ENCODE measurements at regions not wholly inside any gene's neighbourhood (a gene's known extent, or its start where the extent isn't known, plus 50 kb on each side); places are given as distances from the start of the nearest gene placed in this dataset.

DNA sequence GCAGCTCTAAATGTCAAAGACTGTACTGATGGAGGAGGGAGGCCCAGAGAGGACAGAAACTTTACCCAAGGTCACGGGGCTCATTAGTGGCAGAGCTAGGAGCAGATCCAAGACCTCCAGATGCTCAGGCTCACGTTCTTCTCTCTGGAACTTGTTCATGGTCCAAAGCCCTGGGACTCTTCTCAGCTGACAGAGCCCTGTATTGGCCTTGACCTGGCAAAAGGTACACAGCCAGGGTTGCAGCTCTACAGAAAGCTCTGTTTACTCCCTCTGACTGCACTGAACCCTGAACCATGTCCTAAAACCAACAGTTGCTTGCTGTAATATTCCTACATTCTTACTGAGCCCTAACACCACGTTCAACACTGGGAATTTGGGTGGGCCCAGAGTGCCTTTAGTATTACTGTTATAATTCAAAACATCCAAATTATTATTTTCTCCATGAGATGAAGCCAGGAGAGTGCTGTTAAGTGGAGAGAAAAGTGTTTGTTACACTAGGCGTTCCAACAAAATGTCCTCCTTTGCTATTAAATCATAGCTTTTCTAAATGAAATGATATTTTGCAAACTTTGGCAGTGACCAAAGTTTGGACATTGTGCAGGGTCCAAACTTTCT is 602.4 kb upstream of the CLINT1 start:
- Mint-ChIP-seq H3K36me3 (ENCODE audit: low read depth) (no peaks in the 10 kb centered on the region), H3K27me3 (no peaks in the 10 kb centered on the region), H3K27ac (no peak overlapping the region), H3K4me3 (no peak overlapping the region), H3K4me1 (ENCODE audit: low read depth) (no peaks in the 10 kb centered on the region), H3K9me3 (no peaks in the 10 kb centered on the region)
- DNase-seq, result no peak
- ATAC-seq (ENCODE audit: poor library complexity), result no peak
- Histone ChIP-seq H3K4me3 (ENCODE audit: low read length) (no peak overlapping the region), H3K27me3 (ENCODE audit: control insufficient read depth in 1 of 2, insufficient read depth in 2 of 2, low read length in 2 of 2) (no peaks in the 10 kb centered on the region), H3K36me3 (ENCODE audit: insufficient read depth, low read length) (no peaks in the 10 kb centered on the region), H3K9me3 (ENCODE audit: control insufficient read depth in 1 of 2, insufficient read depth in 1 of 2, low read length in 2 of 2) (no peaks in the 10 kb centered on the region), H3K27ac (ENCODE audit: low read depth in 1 of 2, low read length in 2 of 2) (no peak overlapping the region), H3K4me1 (ENCODE audit: insufficient read depth, low read length) (no peaks in the 10 kb centered on the region)
- ChIA-PET POLR2A (no interaction called here), CTCF (no interaction called here)
- intact Hi-C loops (cut with DNase I, micrococcal nuclease), result no loop called here
- TF ChIP-seq, protein P1, sequence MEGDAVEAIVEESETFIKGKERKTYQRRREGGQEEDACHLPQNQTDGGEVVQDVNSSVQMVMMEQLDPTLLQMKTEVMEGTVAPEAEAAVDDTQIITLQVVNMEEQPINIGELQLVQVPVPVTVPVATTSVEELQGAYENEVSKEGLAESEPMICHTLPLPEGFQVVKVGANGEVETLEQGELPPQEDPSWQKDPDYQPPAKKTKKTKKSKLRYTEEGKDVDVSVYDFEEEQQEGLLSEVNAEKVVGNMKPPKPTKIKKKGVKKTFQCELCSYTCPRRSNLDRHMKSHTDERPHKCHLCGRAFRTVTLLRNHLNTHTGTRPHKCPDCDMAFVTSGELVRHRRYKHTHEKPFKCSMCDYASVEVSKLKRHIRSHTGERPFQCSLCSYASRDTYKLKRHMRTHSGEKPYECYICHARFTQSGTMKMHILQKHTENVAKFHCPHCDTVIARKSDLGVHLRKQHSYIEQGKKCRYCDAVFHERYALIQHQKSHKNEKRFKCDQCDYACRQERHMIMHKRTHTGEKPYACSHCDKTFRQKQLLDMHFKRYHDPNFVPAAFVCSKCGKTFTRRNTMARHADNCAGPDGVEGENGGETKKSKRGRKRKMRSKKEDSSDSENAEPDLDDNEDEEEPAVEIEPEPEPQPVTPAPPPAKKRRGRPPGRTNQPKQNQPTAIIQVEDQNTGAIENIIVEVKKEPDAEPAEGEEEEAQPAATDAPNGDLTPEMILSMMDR (IDR thresholded peaks at IDR 0.05), result no peak

DNA sequence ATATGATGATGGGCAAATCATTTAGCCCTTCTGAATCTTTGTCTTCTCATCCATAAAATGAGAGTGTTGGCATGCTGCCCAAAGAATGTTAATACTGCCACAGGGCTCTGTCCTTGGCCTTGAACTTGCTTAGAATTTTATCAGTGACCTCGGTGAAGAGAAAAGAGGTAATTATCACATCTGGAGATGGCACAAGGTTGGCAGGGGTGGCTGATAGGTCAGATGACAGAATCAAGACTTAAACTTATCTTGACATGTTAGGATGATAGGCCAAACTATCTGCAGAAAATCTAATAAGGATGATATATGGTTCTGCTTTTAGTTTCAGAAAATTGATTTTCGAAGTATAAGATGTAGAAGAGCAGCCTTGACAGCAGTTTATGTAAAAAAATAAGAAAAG is 599.1 kb upstream of the CLINT1 start:
- no peaks in the 10 kb centered on the region for H3K36me3 ChIP-seq (ENCODE audit: insufficient read depth, low read length)
- POLR2A ChIA-PET, result no interaction called here

DNA sequence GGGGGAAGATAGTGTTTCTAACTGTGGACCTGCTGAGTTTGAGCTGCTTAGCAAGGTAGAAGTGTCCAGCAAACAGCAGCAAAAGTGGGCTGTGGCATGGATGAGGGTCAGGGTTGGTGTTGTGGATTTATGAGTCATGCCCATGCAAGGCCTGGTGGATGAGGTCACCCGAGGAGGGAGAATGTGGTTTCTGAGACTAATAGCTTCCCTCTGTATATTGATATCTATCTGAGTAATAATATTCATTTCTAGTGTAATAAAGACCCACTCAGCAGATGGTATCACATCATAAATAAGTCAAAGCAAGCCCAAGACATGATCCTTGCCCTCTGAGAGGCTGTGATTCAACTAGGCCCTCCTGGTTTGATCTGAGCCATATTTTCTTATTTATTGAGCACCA is 597.8 kb upstream of the CLINT1 start:
- Histone ChIP-seq H3K4me3 (ENCODE audit: low read length) (no peak overlapping the region), H3K9me3 (ENCODE audit: control insufficient read depth in 1 of 2, insufficient read depth in 1 of 2, low read length in 2 of 2) (no peaks in the 10 kb centered on the region), H3K4me1 (ENCODE audit: insufficient read depth, low read length) (no peaks in the 10 kb centered on the region), H3K27ac (ENCODE audit: low read depth in 1 of 2, low read length in 2 of 2) (no peak overlapping the region), H3K27me3 (ENCODE audit: control insufficient read depth in 1 of 2, insufficient read depth in 2 of 2, low read length in 2 of 2) (no peaks in the 10 kb centered on the region), H3K36me3 (ENCODE audit: insufficient read depth, low read length) (no peaks in the 10 kb centered on the region)
- TF ChIP-seq, protein P1 (IDR thresholded peaks at IDR 0.05), result no peak
- ATAC-seq (ENCODE audit: poor library complexity), result no peak
- Mint-ChIP-seq H3K36me3 (ENCODE audit: low read depth) (no peaks in the 10 kb centered on the region), H3K4me3 (no peak overlapping the region), H3K9me3 (no peaks in the 10 kb centered on the region), H3K27me3 (no peaks in the 10 kb centered on the region), H3K27ac (no peak overlapping the region), H3K4me1 (ENCODE audit: low read depth) (no peaks in the 10 kb centered on the region)
- ChIA-PET POLR2A (no interaction called here), CTCF (no interaction called here)
- intact Hi-C loops (cut with DNase I, micrococcal nuclease), result no loop called here
- peak in 2 of 14 experiments; percentile 13 to 34 for DNase-seq

More for the DNA sequence above, 599.1 kb upstream of the CLINT1 start:
- Mint-ChIP-seq H3K9me3 (no peaks in the 10 kb centered on the region), H3K36me3 (ENCODE audit: low read depth) (no peaks in the 10 kb centered on the region), H3K4me1 (ENCODE audit: low read depth) (no peaks in the 10 kb centered on the region), H3K27ac (no peak overlapping the region), H3K4me3 (no peak overlapping the region), H3K27me3 (no peaks in the 10 kb centered on the region)
- no peak for DNase-seq
- CTCF ChIA-PET, result no interaction called here
- Histone ChIP-seq H3K27ac (ENCODE audit: low read depth in 1 of 2, low read length in 2 of 2) (no peak overlapping the region), H3K4me3 (ENCODE audit: low read length) (no peak overlapping the region), H3K9me3 (ENCODE audit: control insufficient read depth in 1 of 2, insufficient read depth in 1 of 2, low read length in 2 of 2) (no peaks in the 10 kb centered on the region), H3K27me3 (ENCODE audit: control insufficient read depth in 1 of 2, insufficient read depth in 2 of 2, low read length in 2 of 2) (no peaks in the 10 kb centered on the region), H3K4me1 (ENCODE audit: insufficient read depth, low read length) (no peaks in the 10 kb centered on the region)
- intact Hi-C loops (cut with DNase I, micrococcal nuclease), result no loop called here
- no peak for ATAC-seq (ENCODE audit: poor library complexity)
- TF ChIP-seq, protein P1 (IDR thresholded peaks at IDR 0.05), result no peak

All from CD4-positive, alpha-beta T cell (primary cell).